Glutamatergic neuron (in vitro differentiated cells): ENCODE measurements at regions not wholly inside any gene's neighbourhood (a gene's known extent, or its start where the extent isn't known, plus 50 kb on each side); places are given as distances from the start of the nearest gene placed in this dataset.

ENCODE experiments used
- DNase-seq: peaks from one replicate; pipeline ENCODE4 v3.0.0; 2022
- H3K27ac Mint-ChIP-seq: one replicate; pipeline ENCODE4 v1.8.0; 2020; ENCODE audit warnings: mild to moderate bottlenecking, mixed read lengths, inconsistent platforms; ENCODE audit not compliant: unreplicated experiment
- H3K27me3 Mint-ChIP-seq: one replicate; pipeline ENCODE4 v1.8.0; 2020; ENCODE audit warnings: mild to moderate bottlenecking, moderate library complexity, mixed read lengths, inconsistent platforms; ENCODE audit not compliant: unreplicated experiment
- H3K36me3 Mint-ChIP-seq: one replicate; pipeline ENCODE4 v1.8.0; 2020; ENCODE audit warnings: mild to moderate bottlenecking, mixed read lengths, inconsistent platforms; ENCODE audit not compliant: unreplicated experiment
- H3K4me1 Mint-ChIP-seq: one replicate; pipeline ENCODE4 v1.8.0; 2020; ENCODE audit warnings: mild to moderate bottlenecking, low read depth, mixed read lengths, inconsistent platforms; ENCODE audit not compliant: unreplicated experiment
- H3K4me3 Mint-ChIP-seq: one replicate; pipeline ENCODE4 v1.8.0; 2020; ENCODE audit warnings: mild to moderate bottlenecking, mixed read lengths, inconsistent platforms; ENCODE audit not compliant: unreplicated experiment
- H3K9me3 Mint-ChIP-seq: one replicate; pipeline ENCODE4 v1.8.0; 2020; ENCODE audit warnings: mild to moderate bottlenecking, moderate library complexity, mixed read lengths, inconsistent platforms; ENCODE audit not compliant: unreplicated experiment
- TF ChIP-seq, protein P1 (sequence below): fragments of 200-600 bp; sonication (generic); IDR thresholded peaks from one replicate; pipeline ENCODE4 v1.5.0; 2021; ENCODE audit not compliant: partially characterized antibody, unreplicated experiment

DNA sequence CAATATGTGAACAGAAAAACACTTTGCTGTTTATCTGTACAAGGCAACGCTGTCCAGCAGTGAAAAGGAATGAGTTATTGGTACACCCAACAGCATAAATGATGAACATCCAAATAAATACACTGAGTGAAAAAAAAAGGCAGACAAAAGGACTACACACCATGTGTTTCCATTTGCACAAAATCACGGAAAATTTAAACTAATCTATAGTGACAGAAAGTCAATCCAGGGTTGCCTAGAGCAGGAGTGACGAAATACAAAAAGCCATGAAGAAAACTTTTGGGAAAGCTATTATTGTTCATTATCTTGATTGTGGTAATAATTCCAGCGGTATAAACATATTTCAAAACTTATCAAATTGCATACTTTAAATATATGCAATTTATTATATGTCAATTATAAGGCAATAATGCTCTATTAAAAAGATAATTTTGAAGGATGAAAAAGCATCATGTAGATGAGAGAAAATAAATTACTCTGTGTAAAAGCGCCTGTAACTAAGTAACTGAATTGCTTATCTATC is 578.0 kb upstream of the TMEM132C start:
- Mint-ChIP-seq H3K9me3 (peaks cover 3% of the 10 kb centered on the region), H3K36me3 (no peaks in the 10 kb centered on the region), H3K4me3 (no peak overlapping the region), H3K27ac (no peak overlapping the region), H3K4me1 (no peaks in the 10 kb centered on the region), H3K27me3 (no peaks in the 10 kb centered on the region)
- TF ChIP-seq, protein P1, sequence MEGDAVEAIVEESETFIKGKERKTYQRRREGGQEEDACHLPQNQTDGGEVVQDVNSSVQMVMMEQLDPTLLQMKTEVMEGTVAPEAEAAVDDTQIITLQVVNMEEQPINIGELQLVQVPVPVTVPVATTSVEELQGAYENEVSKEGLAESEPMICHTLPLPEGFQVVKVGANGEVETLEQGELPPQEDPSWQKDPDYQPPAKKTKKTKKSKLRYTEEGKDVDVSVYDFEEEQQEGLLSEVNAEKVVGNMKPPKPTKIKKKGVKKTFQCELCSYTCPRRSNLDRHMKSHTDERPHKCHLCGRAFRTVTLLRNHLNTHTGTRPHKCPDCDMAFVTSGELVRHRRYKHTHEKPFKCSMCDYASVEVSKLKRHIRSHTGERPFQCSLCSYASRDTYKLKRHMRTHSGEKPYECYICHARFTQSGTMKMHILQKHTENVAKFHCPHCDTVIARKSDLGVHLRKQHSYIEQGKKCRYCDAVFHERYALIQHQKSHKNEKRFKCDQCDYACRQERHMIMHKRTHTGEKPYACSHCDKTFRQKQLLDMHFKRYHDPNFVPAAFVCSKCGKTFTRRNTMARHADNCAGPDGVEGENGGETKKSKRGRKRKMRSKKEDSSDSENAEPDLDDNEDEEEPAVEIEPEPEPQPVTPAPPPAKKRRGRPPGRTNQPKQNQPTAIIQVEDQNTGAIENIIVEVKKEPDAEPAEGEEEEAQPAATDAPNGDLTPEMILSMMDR: no peak
- no peak for DNase-seq

DNA sequence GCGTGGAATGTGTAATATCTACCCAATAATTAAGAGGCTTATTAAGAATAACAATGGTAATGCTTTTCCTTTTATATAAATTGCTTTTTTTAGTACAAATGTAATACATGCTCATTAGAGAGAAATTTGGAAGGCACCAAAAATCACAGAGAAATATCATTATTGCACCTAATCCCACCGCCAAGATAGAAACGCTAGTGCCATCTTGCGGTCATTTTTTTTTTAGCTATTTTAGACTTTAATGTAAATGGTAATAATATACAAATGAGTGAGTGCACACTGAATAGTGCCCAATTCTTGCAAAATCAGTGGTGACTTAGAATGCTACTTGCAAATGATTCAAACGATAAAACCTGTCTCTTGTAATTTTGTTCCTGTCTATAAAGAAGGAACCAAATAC is 576.8 kb upstream of the TMEM132C start:
- no peaks in the 10 kb centered on the region for H3K4me1 Mint-ChIP-seq
- no peaks in the 10 kb centered on the region for H3K9me3 Mint-ChIP-seq
- TF ChIP-seq, protein P1: no peak
- H3K4me3 Mint-ChIP-seq: no peak overlapping the region
- no peaks in the 10 kb centered on the region for H3K36me3 Mint-ChIP-seq
- H3K27ac Mint-ChIP-seq: no peak overlapping the region
- H3K27me3 Mint-ChIP-seq: no peaks in the 10 kb centered on the region
- DNase-seq: no peak

DNA sequence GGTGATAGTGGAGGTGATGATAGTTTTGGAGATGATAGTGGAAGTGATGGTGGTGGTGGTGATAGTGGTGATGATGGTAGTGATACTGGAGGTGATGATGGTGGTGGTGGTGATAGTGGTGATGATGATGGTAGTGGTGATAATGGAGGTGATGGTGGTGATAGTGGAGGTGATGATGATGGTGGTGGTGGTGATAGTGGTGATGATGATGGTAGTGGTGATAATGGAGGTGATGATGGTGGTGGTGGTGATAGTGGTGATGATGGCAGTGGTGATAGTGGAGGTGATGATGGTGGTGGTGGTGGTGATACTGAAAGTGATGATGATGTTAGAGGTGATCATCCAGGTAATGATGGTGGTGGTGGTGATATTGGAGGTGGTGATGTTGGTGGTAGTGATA is 570.0 kb upstream of the TMEM132C start:
- Mint-ChIP-seq H3K27me3 (peaks cover 2% of the 10 kb centered on the region), H3K36me3 (no peaks in the 10 kb centered on the region), H3K4me3 (no peak overlapping the region), H3K4me1 (no peaks in the 10 kb centered on the region), H3K9me3 (no peaks in the 10 kb centered on the region), H3K27ac (no peak overlapping the region)
- no peak for DNase-seq
- TF ChIP-seq, protein P1: no peak

DNA sequence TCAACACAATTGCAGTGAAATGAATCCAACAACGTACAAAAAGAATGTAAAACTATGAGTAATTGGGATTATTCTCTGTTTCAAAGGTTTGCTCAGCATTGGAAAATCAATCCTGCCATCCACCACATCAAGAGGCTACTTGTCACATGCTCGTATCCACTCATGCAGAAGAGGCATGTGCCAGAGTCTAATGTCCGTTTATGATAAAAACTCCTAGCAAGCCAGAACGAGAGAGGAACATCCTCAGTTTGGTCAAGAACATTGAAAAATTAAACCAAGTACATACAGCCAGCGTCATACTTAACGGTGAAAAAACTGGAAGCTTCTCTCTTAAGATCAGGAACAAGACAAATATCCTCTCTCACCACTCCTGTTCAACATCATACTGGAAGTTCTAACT is 563.9 kb upstream of the TMEM132C start:
- Mint-ChIP-seq H3K4me3 (no peak overlapping the region), H3K27me3 (peaks cover 2% of the 10 kb centered on the region), H3K4me1 (peaks cover 4% of the 10 kb centered on the region), H3K27ac (no peak overlapping the region), H3K36me3 (no peaks in the 10 kb centered on the region), H3K9me3 (no peaks in the 10 kb centered on the region)
- TF ChIP-seq, protein P1: no peak
- DNase-seq: no peak

DNA sequence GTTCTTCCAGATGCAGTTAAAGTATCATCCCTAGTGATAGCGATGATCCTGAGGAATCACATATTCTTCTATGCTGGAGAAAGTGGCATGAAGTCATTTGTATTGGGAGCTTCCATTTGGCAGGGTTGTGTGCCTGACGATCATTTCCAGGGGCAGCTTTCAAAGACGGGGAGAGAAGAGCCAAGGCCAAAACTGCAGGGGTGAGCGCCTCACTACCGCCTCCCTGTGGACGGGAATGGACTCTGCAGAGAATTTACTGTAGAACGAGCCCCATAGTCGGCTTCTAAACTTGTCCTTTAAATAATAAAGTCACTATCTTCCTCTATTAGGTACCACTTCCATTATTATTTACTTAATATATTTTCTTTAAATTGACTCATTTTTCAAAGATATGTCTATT is 555.9 kb upstream of the TMEM132C start:
- Mint-ChIP-seq H3K36me3 (peaks cover 5% of the 10 kb centered on the region), H3K9me3 (no peaks in the 10 kb centered on the region), H3K27me3 (peaks cover 4% of the 10 kb centered on the region), H3K4me3 (no peak overlapping the region), H3K27ac (no peak overlapping the region), H3K4me1 (peaks cover 3% of the 10 kb centered on the region)
- no peak for DNase-seq
- TF ChIP-seq, protein P1: peak; percentile 42
